ENCODE measurements at regions not wholly inside any gene's neighbourhood (a gene's known extent, or its start where the extent isn't known, plus 50 kb on each side); places are given as distances from the start of the nearest gene placed in this dataset.

GRCh38 chr12:74903522-74903921 lies 306.1 kb downstream of the KCNC2 start:
- TF ChIP-seq, protein P1, sequence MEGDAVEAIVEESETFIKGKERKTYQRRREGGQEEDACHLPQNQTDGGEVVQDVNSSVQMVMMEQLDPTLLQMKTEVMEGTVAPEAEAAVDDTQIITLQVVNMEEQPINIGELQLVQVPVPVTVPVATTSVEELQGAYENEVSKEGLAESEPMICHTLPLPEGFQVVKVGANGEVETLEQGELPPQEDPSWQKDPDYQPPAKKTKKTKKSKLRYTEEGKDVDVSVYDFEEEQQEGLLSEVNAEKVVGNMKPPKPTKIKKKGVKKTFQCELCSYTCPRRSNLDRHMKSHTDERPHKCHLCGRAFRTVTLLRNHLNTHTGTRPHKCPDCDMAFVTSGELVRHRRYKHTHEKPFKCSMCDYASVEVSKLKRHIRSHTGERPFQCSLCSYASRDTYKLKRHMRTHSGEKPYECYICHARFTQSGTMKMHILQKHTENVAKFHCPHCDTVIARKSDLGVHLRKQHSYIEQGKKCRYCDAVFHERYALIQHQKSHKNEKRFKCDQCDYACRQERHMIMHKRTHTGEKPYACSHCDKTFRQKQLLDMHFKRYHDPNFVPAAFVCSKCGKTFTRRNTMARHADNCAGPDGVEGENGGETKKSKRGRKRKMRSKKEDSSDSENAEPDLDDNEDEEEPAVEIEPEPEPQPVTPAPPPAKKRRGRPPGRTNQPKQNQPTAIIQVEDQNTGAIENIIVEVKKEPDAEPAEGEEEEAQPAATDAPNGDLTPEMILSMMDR (IDR thresholded peaks at IDR 0.05; ENCODE audit: borderline replicate concordance, extremely low read depth, insufficient read depth) = no peak
- Histone ChIP-seq H3K9me3 (ENCODE audit: control insufficient read depth in 2 of 3, insufficient read depth in 1 of 3, low read length in 3 of 3) (no peaks in the 10 kb centered on the region), H3K27me3 (ENCODE audit: control insufficient read depth, insufficient read depth, low read length) (no peaks in the 10 kb centered on the region), H3K36me3 (ENCODE audit: control insufficient read depth in 2 of 3, insufficient read depth in 3 of 3, low read length in 3 of 3) (no peaks in the 10 kb centered on the region), H3K4me1 (ENCODE audit: control insufficient read depth in 2 of 3, insufficient read depth in 2 of 3, low read depth in 1 of 3, low read length in 3 of 3) (no peaks in the 10 kb centered on the region), H3K9ac (ENCODE audit: low read length in 3 of 3) (no peak overlapping the region), H3K27ac (ENCODE audit: low read depth in 2 of 2, low read length in 2 of 2) (no peak overlapping the region), H3K4me3 (ENCODE audit: low read length in 3 of 3) (no peak overlapping the region)
- DNase-seq (no peak), FAIRE-seq (no peak)
- intact Hi-C loops (cut with DNase I) = no loop called here

GRCh38 chr12:74906224-74906623 lies 303.4 kb downstream of the KCNC2 start:
- no peak overlapping the region for H3K9ac ChIP-seq (ENCODE audit: low read length in 3 of 3)
- DNase-seq (no peak), FAIRE-seq (no peak)
- no peak overlapping the region for H3K4me3 ChIP-seq (ENCODE audit: low read length in 3 of 3)
- intact Hi-C loops (cut with DNase I) = no loop called here
- no peak overlapping the region for H3K27ac ChIP-seq (ENCODE audit: low read depth in 2 of 2, low read length in 2 of 2)
- no peaks in the 10 kb centered on the region for H3K4me1 ChIP-seq (ENCODE audit: control insufficient read depth in 2 of 3, insufficient read depth in 2 of 3, low read depth in 1 of 3, low read length in 3 of 3)
- no peaks in the 10 kb centered on the region for H3K27me3 ChIP-seq (ENCODE audit: control insufficient read depth, insufficient read depth, low read length)
- no peaks in the 10 kb centered on the region for H3K9me3 ChIP-seq (ENCODE audit: control insufficient read depth in 2 of 3, insufficient read depth in 1 of 3, low read length in 3 of 3)
- no peaks in the 10 kb centered on the region for H3K36me3 ChIP-seq (ENCODE audit: control insufficient read depth in 2 of 3, insufficient read depth in 3 of 3, low read length in 3 of 3)
- TF ChIP-seq, protein P1 (IDR thresholded peaks at IDR 0.05; ENCODE audit: borderline replicate concordance, extremely low read depth, insufficient read depth) = no peak

DNA sequence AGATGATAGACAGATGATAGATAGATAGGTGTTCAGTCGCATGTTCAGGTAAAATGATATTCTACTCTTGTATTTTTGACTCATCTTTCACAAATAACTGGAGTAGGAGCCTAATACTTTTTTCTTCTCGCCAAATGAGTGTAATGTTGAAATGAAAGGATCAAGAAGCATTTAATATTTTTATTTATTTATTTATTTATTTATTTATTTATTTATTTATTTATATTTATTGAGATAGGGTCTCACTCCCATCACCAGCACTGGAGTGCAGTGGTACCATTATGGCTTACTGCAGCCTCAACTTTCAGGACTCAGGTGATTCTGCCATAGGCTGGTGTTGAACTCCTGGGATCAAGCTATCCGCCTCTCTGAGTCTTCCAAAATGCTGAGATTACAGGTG lies 298.8 kb downstream of the KCNC2 start:
- no peak for DNase-seq
- Histone ChIP-seq H3K9ac (ENCODE audit: low read length in 3 of 3) (no peak overlapping the region), H3K27me3 (ENCODE audit: control insufficient read depth, insufficient read depth, low read length) (no peaks in the 10 kb centered on the region), H3K4me1 (ENCODE audit: control insufficient read depth in 2 of 3, insufficient read depth in 2 of 3, low read depth in 1 of 3, low read length in 3 of 3) (no peaks in the 10 kb centered on the region), H3K36me3 (ENCODE audit: control insufficient read depth in 2 of 3, insufficient read depth in 3 of 3, low read length in 3 of 3) (no peaks in the 10 kb centered on the region), H3K27ac (ENCODE audit: low read depth in 2 of 2, low read length in 2 of 2) (no peak overlapping the region), H3K4me3 (ENCODE audit: low read length in 3 of 3) (no peak overlapping the region), H3K9me3 (ENCODE audit: control insufficient read depth in 2 of 3, insufficient read depth in 1 of 3, low read length in 3 of 3) (no peaks in the 10 kb centered on the region)
- TF ChIP-seq, protein P1 (IDR thresholded peaks at IDR 0.05; ENCODE audit: borderline replicate concordance, extremely low read depth, insufficient read depth) = no peak
- FAIRE-seq = no peak
- intact Hi-C loops (cut with DNase I) = no loop called here

DNA sequence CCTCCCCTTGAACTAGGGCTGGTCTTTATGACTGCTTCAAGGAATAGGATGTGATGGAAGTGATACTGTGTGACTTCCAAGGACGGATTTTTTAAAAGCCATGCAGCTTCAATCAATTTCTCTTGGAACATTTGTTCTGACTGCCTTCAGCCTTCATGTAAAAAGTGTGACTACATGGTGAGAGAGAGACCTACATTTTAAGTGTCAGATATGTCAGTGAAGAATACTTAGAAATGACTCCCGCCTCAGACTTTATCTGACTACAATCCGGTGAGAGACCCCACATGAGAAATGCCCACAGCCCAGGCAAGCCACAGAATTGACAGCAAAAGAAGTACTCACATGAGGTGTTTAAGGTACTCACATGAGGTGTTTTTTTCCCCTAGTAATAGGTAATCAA lies 295.3 kb downstream of the KCNC2 start:
- intact Hi-C loops (cut with DNase I) = no loop called here
- DNase-seq = no peak
- H3K4me1 ChIP-seq (ENCODE audit: control insufficient read depth in 2 of 3, insufficient read depth in 2 of 3, low read depth in 1 of 3, low read length in 3 of 3) = no peaks in the 10 kb centered on the region
- TF ChIP-seq, protein P1 (IDR thresholded peaks at IDR 0.05; ENCODE audit: borderline replicate concordance, extremely low read depth, insufficient read depth) = no peak
- FAIRE-seq = no peak
- H3K27me3 ChIP-seq (ENCODE audit: control insufficient read depth, insufficient read depth, low read length) = no peaks in the 10 kb centered on the region
- H3K4me3 ChIP-seq (ENCODE audit: low read length in 3 of 3) = no peak overlapping the region
- H3K9me3 ChIP-seq (ENCODE audit: control insufficient read depth in 2 of 3, insufficient read depth in 1 of 3, low read length in 3 of 3) = no peaks in the 10 kb centered on the region
- no peaks in the 10 kb centered on the region for H3K36me3 ChIP-seq (ENCODE audit: control insufficient read depth in 2 of 3, insufficient read depth in 3 of 3, low read length in 3 of 3)
- no peak overlapping the region for H3K27ac ChIP-seq (ENCODE audit: low read depth in 2 of 2, low read length in 2 of 2)
- no peak overlapping the region for H3K9ac ChIP-seq (ENCODE audit: low read length in 3 of 3)
